HG03097 (cell line): ENCODE measurements at regions not wholly inside any gene's neighbourhood (a gene's known extent, or its start where the extent isn't known, plus 50 kb on each side); places are given as distances from the start of the nearest gene placed in this dataset.

Source experiments
- ATAC-seq: cut with Tn5 transposase; IDR thresholded peaks from one replicate; pipeline ENCODE4 v1.9.1; 2021; ENCODE audit not compliant: unreplicated experiment, low FRiP score

DNA sequence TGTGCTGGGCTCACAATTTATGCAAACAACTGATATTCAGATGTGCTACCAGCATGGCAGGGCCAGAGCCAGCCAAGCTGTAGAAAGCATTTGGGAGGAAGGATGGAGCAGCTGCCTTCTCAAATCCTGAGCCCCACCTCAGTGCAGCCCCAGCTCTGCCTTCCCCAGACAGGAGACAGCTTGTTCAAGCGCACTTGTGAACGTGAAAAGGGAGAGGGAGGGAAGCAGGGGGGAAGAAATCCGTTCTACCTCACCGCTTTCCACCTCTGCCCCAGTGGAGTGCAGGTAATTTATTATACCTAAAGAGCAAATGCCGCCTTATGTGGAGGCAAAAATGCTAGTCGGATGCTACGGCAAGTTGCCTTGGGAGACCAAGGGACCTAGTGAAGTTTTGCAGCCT is 66.0 kb upstream of the SLC14A2 start:
- ATAC-seq, result no peak

DNA sequence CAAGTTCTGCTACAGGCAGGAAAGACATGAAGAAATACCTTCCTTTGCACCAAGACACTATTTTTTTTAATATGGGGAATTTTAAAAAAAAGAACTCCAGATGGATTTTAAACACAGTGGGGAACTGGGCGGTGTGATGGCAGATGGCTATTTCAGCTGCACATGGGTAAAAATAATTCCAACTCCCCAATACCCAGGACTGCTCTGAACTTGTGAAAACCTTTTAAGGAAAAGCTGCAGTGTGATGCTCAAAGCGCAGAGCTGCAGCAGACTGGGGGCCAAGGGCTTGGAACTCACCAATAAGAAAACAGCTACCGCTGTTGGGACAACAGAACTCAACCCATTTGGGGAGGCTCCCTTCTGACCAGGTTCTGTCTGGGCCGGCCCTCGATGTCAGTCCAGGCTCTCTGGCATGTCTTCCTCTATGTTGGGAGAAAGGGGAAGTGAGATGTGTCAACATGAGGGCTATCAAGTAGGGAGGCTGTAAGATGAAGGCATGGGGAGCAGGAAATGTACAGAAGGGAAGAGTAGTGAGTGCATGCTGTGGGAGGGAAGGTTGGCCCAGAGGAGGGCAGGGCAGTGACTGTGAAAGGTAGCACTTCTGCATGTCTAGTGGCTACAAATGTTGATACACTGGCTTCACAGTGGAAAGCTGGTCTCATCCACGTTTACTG is 64.0 kb upstream of the SLC14A2 start:
- no peak for ATAC-seq

DNA sequence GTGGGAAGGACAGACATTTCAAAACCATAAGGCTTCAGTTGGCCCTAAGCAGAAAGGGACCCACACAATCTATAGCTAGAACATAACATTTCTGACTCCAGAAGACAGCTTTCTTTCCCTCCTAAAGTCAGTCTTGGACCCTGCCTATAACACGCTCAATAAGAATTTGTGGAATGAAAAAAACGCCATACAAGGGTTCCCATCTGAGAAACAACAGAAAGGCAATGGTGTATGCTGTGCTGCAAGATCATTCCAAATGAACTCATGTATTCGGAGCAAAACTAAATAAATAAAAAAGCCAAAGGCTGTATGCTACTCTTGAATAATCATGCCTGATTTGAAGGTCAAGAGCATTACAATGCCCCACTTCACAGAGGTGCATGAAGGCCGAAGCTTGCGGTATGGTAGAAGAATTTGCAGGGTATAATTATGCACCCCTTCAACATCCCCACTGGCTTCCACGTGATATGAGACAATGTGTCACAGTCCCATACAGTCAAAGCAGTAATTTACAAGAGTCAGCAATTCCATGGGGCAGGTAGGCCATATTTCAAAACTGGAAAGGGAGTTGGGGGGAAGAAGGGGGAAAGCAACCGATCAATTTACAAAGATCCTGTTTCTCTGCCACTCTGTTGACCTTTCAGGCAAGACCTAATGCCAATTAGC is 61.4 kb upstream of the SLC14A2 start:
- ATAC-seq, result no peak

DNA sequence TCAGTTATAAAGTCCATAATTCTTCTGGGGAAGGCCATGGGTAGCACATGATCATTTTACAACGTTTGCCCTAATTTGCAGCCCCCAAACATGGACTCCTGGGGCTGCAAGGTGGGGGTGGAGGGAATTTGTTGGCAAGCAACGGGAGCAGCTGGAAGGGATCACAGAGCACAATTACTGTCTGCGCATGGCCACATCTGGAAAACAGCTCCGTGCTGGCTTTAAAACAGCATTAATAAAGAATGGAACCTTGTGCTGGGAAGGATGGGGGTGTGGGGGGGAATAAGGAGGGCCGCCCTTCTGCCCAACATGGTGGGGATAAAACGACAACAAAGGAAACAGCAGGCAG is 60.9 kb upstream of the SLC14A2 start:
- ATAC-seq, result no peak

DNA sequence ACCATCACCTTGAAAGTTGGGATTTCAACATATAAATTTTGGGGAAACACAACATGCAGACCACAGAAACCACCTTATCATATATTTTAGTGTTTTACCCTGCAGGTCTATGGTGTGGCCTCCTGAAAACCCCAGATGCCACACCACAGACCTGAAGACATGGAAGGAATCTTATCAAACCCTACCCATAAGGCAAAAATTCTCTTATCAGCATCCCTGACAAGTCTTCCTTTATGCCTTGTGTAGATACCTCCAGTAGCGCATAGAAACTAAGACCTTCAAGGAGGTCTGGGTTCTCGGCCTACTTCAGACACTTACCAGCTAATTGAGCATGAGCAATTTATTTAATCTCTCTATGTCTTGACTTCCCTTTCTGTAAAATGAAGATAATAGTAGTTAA is 59.1 kb upstream of the SLC14A2 start:
- no peak for ATAC-seq

DNA sequence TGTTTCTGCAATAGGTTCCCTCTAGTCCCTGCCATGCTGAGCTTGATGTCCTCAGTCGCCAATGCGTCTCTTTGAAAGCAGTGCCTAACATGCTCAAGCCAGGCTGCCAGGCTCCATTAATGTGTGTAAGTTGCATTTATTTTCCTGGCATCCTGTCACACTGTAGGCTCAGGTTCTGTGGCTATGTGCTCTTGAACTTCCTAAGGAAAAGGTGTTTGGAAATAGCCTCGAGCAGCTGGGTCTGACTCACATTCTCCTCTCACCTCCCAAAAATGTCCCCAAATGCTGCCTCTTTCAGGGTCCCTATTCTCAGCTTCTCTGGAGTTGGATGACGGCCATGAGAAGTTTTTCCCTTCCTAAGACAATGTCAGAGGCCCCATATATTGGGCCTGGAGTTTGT is 58.0 kb upstream of the SLC14A2 start:
- ATAC-seq, result no peak

DNA sequence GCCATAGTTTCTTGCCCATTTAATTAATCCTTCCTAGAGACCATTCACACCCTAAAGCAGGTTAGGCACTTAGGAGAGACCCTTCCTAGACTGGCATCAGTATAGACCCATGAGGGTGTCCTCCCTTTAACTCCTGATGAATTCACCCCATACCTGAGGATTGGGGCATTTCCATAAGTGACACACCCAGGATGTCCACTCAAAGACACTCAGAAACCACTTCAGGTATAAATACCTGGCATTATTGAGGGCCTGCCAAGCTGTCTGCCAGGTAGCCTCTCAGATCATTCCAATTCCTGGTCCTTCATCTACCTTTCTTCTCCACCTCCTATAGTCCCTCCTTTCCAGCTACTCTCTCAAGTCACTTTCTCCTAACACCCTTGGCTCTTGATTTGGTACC is 57.5 kb upstream of the SLC14A2 start:
- ATAC-seq, result no peak

DNA sequence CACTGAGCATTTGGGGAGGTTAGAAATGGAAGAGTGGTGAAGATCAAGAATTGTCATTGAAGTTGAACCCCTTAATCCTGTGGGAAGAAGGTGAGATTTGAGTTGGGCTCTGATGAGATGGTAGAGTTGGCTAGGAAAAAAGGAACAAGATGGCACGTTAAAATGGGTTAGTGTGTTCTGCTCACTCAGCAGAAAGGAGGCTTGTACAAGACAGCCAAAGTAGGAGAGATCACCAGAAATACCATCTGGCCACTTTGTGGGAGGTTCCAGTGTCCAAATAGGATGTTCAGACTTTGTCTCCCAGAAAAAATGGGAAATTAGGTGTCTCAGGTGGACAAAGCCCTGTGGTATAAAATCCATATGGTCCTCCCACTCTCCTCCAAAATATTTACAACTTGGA is 56.0 kb upstream of the SLC14A2 start:
- ATAC-seq, result no peak

DNA sequence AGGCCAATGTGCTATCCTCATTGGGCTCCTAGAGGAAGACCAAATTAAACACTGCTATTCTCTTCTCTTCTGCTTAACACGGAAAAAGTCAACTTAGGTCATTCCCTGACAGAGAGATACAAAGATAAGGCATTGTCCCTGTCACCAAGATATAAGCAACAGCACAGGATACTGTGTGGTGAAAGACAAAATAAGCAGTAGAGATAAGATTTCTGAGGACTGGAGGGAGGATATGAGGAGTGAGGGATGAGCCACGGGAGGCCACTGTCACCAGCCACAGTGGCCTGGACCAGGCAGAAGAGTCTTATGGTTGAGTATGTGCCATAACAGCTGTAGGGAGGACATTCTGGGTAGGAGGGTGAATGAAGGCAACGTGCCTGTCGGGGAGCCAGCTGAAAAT is 54.4 kb upstream of the SLC14A2 start:
- no peak for ATAC-seq

DNA sequence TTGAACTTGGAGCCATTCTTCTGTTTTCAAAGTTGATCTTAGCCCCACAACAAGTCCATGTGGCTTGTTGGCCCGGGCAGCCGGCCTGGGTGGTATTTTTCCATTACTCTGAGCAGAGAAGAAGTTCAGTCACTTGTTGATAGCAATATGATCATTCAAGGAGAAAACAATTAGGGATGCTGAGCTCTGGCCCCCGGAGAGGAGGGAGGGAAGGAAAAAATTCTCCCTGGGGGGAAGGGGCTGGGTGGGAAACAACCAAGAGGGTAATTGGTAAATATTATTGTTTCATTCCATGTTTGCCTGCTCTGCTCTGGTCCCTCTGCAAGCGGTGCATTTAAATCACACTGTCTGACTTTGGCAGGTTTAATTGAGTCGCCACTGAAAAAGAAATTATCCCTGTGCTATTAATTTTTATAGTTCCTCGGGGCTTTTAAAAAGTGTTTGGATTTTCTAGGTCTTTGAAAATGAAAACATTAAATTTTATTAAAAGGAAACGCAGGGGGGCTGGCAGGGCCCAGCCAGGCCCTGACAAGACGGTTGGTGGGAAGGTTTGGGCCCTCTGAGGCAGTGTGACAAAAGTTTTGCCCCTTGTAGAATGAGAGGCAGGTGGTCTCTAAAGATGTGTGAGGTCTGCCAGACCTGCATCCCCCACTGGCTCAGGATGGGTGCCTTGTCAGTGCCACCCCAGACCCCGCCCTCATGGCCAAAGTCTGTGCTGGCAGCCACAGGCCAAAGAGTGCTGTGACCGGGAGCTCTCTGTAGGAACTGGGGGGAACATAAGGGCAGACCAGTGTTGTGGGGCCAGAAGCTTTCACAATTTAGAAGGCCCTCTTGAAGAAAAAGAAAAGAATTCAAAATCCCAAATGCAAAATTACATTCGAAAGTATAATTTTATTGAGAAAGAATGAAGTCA is 52.5 kb upstream of the SLC14A2 start:
- no peak for ATAC-seq

DNA sequence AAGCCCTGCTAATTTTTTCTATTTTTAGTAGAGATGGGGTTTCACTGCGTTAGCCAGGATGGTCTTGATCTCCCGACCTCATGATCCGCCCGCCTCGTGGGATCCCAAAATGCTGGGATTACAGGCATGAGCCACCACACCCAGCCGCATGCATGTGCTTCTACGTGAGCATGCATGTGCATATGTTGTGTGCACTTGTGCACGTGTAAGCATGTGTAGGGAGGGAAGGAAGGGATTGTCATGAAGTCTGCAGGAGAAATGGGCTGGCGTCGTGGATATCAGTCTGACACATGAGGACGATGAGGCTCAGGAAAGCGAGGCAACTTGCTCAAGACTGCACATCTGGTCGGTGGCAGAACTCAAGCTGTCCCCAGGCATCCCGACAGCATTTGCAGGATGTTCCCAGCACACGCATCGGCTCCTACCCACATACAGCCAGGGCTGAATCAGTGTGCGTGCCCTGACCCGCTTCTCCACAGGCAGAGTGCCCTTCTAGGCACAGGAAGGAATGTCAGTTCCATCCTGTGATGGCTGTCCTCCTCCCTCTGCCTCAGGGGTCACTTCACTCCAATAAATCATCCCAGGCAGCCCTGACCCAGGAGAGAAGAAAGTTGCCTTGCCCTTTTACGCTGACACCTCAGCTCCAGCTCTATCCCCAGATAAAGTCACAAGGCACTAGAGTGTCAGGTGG is 49.9 kb upstream of the SLC14A2 start:
- no peak for ATAC-seq
